IMR-90 (cell line): ENCODE measurements at regions not wholly inside any gene's neighbourhood (a gene's known extent, or its start where the extent isn't known, plus 50 kb on each side); places are given as distances from the start of the nearest gene placed in this dataset.

ENCODE experiments used
- ATAC-seq: fragments of 200-7000 bp; cut with Tn5 transposase; 2 replicates; pipeline ENCODE4 v1.9.1; 2020; ENCODE audit warnings: low read depth, mild to moderate bottlenecking, moderate library complexity
- BruUV-seq: library from RNA; stranded (reverse); fragments of 400-500 nt; replicated peaks from 2 replicates; lab custom pipeline; 2021; lab: Mats Ljungman, UMichigan
- CTCF ChIA-PET: fragments of 300-600 bp; formaldehyde crosslinking; extraction: SDS; loops from one replicate; lab custom pipeline; 2021; ENCODE audit warnings: antibody characterized with exemption; lab: Yijun Ruan, JAX
- POLR2A ChIA-PET: fragments of 300-600 bp; sonication (Branson Sonifier 250); formaldehyde crosslinking; loops from one replicate; lab custom pipeline; 2022; ENCODE audit warnings: antibody characterized with exemption; ENCODE audit not compliant: unreplicated experiment; lab: Charles Lee
- DNase-seq: peaks from one replicate; pipeline ENCODE4 v3.0.0; 2013
- H2AFZ ChIP-seq: replicated peaks from 2 replicates; pipeline ENCODE3; 2013; ENCODE audit warnings: low read length, mild to moderate bottlenecking; ENCODE audit not compliant: poor library complexity
- H2AK5ac ChIP-seq: 2 replicates; pipeline ENCODE4 v1.6.1; 2013; ENCODE audit warnings: low read depth, low read length, inconsistent platforms
- H2AK9ac ChIP-seq: replicated peaks from 2 replicates; pipeline ENCODE3; 2013; ENCODE audit warnings: mild to moderate bottlenecking, low read depth, low read length, moderate library complexity; ENCODE audit not compliant: poor library complexity
- H2BK120ac ChIP-seq: 2 replicates; pipeline ENCODE4 v1.6.1; 2013; ENCODE audit warnings: low read depth, low read length, inconsistent platforms
- H2BK15ac ChIP-seq: 3 replicates; pipeline ENCODE4 v1.6.1; 2013; ENCODE audit warnings: low read depth, low read length, inconsistent platforms
- H2BK20ac ChIP-seq: 2 replicates; pipeline ENCODE4 v1.6.1; 2013; ENCODE audit warnings: low read depth, mild to moderate bottlenecking, inconsistent platforms, low read length, moderate library complexity
- H2BK5ac ChIP-seq: 2 replicates; pipeline ENCODE4 v1.6.1; 2013; ENCODE audit warnings: mild to moderate bottlenecking, low read depth, low read length, inconsistent platforms; ENCODE audit not compliant: poor library complexity, severe bottlenecking
- H3K14ac ChIP-seq: replicated peaks from 2 replicates; pipeline ENCODE4 v1.6.1; 2013; ENCODE audit warnings: low read depth, low read length, inconsistent platforms
- H3K18ac ChIP-seq: 2 replicates; pipeline ENCODE4 v1.6.1; 2013; ENCODE audit warnings: low read depth, low read length, control low read depth
- H3K23ac ChIP-seq: 2 replicates; pipeline ENCODE4 v1.6.1; 2013; ENCODE audit warnings: low read depth, low read length, inconsistent platforms
- H3K27ac ChIP-seq: 2 replicates; pipeline ENCODE4 v1.5.1; 2013; ENCODE audit warnings: mild to moderate bottlenecking, control low read depth, low read length; ENCODE audit not compliant: insufficient read depth
- H3K27me3 ChIP-seq: 2 replicates; pipeline ENCODE4 v1.6.1; 2013; ENCODE audit warnings: low read length; ENCODE audit not compliant: control insufficient read depth, insufficient read depth
- H3K36me3 ChIP-seq: 2 replicates; pipeline ENCODE4 v1.6.1; 2013; ENCODE audit warnings: low read length, mixed read lengths; ENCODE audit not compliant: control insufficient read depth, insufficient read depth
- H3K4ac ChIP-seq: 2 replicates; pipeline ENCODE4 v1.6.1; 2013; ENCODE audit warnings: low read depth, low read length, inconsistent platforms
- H3K4me1 ChIP-seq: 2 replicates; pipeline ENCODE4 v1.6.1; 2013; ENCODE audit warnings: low read length, mixed read lengths; ENCODE audit not compliant: control insufficient read depth, insufficient read depth
- H3K4me2 ChIP-seq: 2 replicates; pipeline ENCODE4 v1.6.1; 2013; ENCODE audit warnings: low read depth, mild to moderate bottlenecking, control low read depth, low read length, moderate library complexity
- H3K4me3 ChIP-seq: 2 replicates; pipeline ENCODE4 v1.5.1; 2013; ENCODE audit warnings: low read depth, mild to moderate bottlenecking, control low read depth, low read length, moderate library complexity; ENCODE audit not compliant: insufficient read depth
- H3K56ac ChIP-seq: 2 replicates; pipeline ENCODE4 v1.6.1; 2013; ENCODE audit warnings: low read length, inconsistent platforms; ENCODE audit not compliant: insufficient read depth; ENCODE audit errors: extremely low read depth
- H3K79me1 ChIP-seq, 2 experiments: 2 replicates each; pipeline ENCODE4 v1.6.1; 2013; ENCODE audit warnings: low read length in 2 of 2, inconsistent platforms in 1 of 2, low read depth in 1 of 2
- H3K9ac ChIP-seq: 2 replicates; pipeline ENCODE4 v1.6.1; 2013; ENCODE audit warnings: low read depth, low read length, control low read depth
- H3K9me1 ChIP-seq: 2 replicates; pipeline ENCODE4 v1.6.1; 2013; ENCODE audit warnings: low read length, inconsistent platforms; ENCODE audit not compliant: insufficient read depth
- H3K9me3 ChIP-seq: 2 replicates; pipeline ENCODE4 v1.6.1; 2013; ENCODE audit warnings: low read length; ENCODE audit not compliant: control insufficient read depth, insufficient read depth
- H4K20me1 ChIP-seq: 2 replicates; pipeline ENCODE4 v1.6.1; 2013; ENCODE audit warnings: low read length, inconsistent platforms; ENCODE audit not compliant: insufficient read depth
- H4K5ac ChIP-seq: 2 replicates; pipeline ENCODE4 v1.6.1; 2013; ENCODE audit warnings: mild to moderate bottlenecking, low read depth, low read length, control low read depth
- H4K8ac ChIP-seq, 2 experiments: 2 replicates each; pipeline ENCODE4 v1.6.1; 2013; ENCODE audit warnings: low read depth in 2 of 2, low read length in 2 of 2, control low read depth in 1 of 2, inconsistent platforms in 1 of 2
- H4K91ac ChIP-seq: 2 replicates; pipeline ENCODE4 v1.6.1; 2013; ENCODE audit warnings: low read depth, low read length, inconsistent platforms; ENCODE audit not compliant: insufficient read depth
- BHLHE40 ChIP-seq: fragments of 150-350 bp; IDR thresholded peaks from 2 replicates; pipeline ENCODE4 v1.6.1; 2016; ENCODE audit warnings: mild to moderate bottlenecking, low read depth, low read length
- RAD21 ChIP-seq: IDR thresholded peaks from 2 replicates; pipeline ENCODE4 v1.6.1; 2012; ENCODE audit warnings: low read length, improper control_type of control experiment
- WGBS, 2 experiments: methylation state at CpG; one replicate each; pipeline versions ENCODE4 v1.1.5 to v1.1.7; 2013; ENCODE audit warnings: missing lambda C conversion rate in 2 of 2; ENCODE audit not compliant: insufficient read length in 1 of 2; ENCODE audit errors: extremely low coverage in 2 of 2; 5-methylcytosine and 5-hydroxymethylcytosine counted together
- dilution Hi-C: fragments of 300-500 bp; cut with HindIII; formaldehyde crosslinking; loops from one replicate; pipeline ENCODE4 v1.14.3; 2018; ENCODE audit warnings: low sequenced_read_pairs; ENCODE audit not compliant: unreplicated experiment
- in situ Hi-C: fragments of 300-500 bp; cut with MboI; formaldehyde crosslinking; loops from 3 replicates; pipeline ENCODE4 v1.14.3; 2019; ENCODE audit warnings: low sequenced_read_pairs, inconsistent platforms, mixed read lengths
- intact Hi-C: fragments of 100-400 bp; cut with micrococcal nuclease; formaldehyde crosslinking; loops from 2 replicates; pipeline ENCODE4 v1.10.0; 2022

DNA sequence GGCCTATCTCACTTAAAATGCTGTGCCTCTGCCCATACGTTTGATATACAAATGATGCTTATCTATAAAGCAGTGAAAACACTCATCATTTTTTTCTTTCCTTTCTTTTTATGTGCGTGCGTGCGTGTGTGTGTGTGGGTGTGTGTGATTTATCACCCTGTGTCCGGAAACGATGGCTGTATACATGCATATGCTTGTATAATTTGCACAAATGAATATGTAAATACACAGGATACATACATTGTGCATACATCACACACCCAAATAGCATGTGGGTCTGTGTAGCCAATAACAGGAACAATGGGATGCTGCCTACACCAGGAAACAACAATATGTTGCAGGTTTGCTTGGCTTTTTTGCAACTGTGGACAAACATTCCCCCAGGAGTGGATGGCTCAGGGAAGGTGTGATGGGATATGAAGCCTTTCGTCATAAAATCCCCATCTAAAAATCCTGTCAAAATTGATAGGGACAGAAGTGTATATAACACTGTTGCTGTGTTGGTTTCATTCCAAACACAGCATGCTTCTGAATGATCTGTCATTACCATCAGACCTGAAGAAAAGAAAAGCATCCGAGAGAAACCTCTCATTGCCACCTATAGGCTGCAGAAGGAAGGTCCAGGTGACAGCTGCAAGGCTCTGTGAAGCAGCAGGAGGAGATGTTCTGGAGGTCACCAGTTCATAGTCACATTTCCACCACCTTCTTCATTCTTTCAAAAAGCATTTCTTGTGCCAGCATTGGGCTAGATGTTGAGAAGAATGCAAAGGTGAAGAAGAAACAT, 503.9 kb upstream of the NR2F2 start:
- Histone ChIP-seq H3K18ac (no peak overlapping the region), H3K56ac (no peak overlapping the region), H3K4me3 (no peak overlapping the region), H2AK9ac (no peak overlapping the region), H2AFZ (no peak overlapping the region), H3K23ac (no peak overlapping the region), H4K5ac (no peak overlapping the region), H3K14ac (no peak overlapping the region), H4K91ac (no peak overlapping the region), H2BK120ac (no peak overlapping the region), H3K9me1 (no peaks in the 10 kb centered on the region), H3K79me1 (no peaks in the 10 kb centered on the region), H3K27me3 (no peaks in the 10 kb centered on the region), H3K9ac (no peak overlapping the region), H4K8ac (no peak overlapping the region), H2BK20ac (no peak overlapping the region), H3K27ac (no peak overlapping the region), H3K4ac (no peak overlapping the region), H3K36me3 (no peaks in the 10 kb centered on the region), H2AK5ac (no peak overlapping the region), H3K4me1 (no peaks in the 10 kb centered on the region), H4K20me1 (no peaks in the 10 kb centered on the region), H2BK5ac (no peak overlapping the region), H3K4me2 (no peak overlapping the region), H2BK15ac (no peak overlapping the region), H3K9me3 (no peaks in the 10 kb centered on the region)
- TF ChIP-seq RAD21 (no peak), BHLHE40 (no peak)
- POLR2A ChIA-PET = no interaction called here
- ATAC-seq = no peak
- CTCF ChIA-PET = no interaction called here
- no CpG with 5 or more reads among the region's 8 CpGs for WGBS, 2 experiments
- BruUV-seq = no TSS peak
- intact Hi-C loops = no loop called here
- no peak for DNase-seq
- in situ Hi-C loops = no loop called here
- dilution Hi-C loops = no loop called here
